GM18873 (cell line): ENCODE measurements at regions not wholly inside any gene's neighbourhood (a gene's known extent, or its start where the extent isn't known, plus 50 kb on each side); places are given as distances from the start of the nearest gene placed in this dataset.
A peak's percentile ranks its signal among the peaks of the same experiment; 100 is the strongest.
"Not testable (repeated sequence)": the region's sequence is repeated elsewhere in the genome, so short reads cannot be mapped to it uniquely, and the experiment has no call there.

ENCODE experiments used
- ATAC-seq: cut with Tn5 transposase; IDR thresholded peaks from one replicate; pipeline ENCODE4 v1.9.1; 2021; ENCODE audit warnings: mild to moderate bottlenecking, moderate library complexity, moderate number of reproducible peaks; ENCODE audit not compliant: unreplicated experiment, low FRiP score

DNA sequence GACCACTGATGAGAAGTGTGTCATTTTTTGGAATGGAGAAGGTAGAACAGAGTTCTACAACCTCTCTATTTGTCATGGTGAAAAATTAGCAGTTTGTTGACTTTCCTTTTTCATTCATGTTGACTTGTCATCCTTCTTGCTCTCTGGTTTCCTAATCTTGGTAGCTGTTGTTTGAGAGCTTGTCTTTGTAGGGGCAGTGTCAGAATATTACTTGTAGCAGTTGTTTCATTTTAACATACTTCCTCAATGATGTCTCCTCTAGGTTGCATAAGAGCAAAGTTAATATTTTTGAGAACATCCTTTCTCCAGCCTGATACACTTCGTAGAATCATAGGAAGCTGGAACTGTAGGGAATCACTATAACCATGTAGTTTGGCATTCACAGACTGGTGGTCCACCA is 368.2 kb upstream of the FANCL start:
- ATAC-seq: no peak

DNA sequence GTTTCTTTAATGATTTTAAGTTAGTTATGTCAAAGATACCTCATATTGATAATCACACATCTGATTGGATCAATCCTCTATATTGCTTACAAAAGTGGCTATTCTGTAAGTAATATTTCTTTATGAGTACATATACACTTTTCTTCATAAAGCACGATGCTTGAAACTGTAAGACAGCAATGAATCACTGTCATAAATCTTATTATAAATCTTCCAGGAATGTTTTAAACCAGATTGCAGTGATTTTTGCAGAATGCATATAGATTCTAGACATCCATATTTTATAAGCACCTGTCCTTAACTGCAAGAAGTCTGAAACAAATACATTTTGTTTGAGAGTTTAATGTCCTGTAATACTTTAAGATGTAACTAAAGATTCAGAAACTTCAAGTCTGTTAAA is 367.0 kb upstream of the FANCL start:
- ATAC-seq: no peak

GRCh38 chr2:58607448-58607847 is 366.3 kb upstream of the FANCL start:
- ATAC-seq: no peak

DNA sequence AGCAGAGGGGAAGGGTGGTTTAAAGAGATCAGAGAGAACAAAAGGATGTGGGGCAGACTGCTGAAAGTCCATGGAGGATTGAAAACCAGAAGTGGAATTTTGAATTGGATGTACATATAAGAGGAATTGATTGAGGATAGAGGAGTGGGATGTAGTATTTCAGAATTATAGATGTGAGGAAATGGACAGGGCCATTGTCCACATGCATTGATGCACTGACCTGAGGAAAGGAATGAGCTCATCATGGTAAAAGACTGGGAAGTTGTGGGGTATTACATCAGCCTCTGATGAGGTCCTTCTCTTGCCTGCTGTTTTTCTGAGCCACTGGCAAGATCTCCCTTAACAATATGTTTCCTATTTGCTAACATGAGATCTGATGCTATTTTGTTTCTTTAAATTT is 365.7 kb upstream of the FANCL start:
- no peak for ATAC-seq

- no peak for ATAC-seq
Measured at GRCh38 chr2:58604096-58604495, 363.0 kb upstream of the FANCL start.

DNA sequence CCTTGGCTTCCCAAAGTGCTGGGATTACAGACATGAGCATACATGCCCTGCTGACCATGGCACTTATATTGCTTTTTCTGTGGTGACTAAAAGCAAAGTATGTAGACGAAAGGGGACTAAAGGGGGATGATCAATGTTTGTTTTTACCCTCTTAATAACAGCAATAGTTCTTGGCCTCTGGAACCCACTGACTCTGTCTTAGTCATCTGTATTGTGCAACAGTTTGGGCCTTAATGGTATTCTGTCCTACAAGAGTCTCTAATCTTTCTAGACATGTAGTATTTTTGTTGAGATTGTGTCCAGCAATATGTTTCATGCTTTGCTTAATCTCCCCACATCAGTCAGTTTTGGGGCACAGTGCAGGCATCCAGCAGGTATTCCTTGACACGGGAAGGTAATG is 359.9 kb upstream of the FANCL start:
- no peak for ATAC-seq

DNA sequence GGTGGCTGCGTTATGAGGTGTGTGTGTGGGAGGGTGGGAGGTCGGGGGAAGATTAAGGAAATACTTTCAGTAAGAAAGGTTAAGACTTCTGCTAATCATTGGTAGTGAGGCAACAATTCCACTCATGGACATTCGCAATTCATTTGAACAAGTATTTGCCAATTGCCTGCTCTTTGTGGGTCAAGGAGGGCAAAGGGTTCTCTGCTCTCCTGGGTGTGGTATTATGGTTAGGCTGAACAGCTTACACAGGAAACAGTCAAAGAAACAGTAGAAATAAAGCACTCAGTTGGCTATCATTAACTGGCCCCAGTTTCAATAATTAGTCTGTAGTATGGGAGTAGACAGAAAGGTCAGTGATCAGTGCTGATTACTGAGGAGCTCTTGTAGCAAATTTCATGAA is 357.0 kb upstream of the FANCL start:
- ATAC-seq: no peak

DNA sequence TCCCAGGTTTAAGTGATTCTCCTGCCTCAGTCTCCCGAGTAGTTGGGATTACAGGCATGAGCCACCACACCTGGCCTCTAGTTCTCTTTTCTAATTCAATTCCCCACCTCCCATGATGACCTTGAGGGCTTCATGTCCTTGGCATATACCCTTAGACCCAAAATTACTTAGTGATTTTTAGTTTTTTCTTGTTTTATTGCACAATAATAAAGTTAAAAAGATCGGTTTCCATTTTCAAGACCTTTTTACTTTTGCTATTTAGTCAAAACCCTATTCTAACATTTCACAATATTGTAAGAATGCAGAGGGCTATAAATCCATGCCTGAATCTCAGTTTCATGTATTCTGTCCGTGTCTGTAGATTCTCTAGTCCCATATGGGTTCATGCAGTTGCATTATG is 354.6 kb upstream of the FANCL start:
- ATAC-seq: no peak

DNA sequence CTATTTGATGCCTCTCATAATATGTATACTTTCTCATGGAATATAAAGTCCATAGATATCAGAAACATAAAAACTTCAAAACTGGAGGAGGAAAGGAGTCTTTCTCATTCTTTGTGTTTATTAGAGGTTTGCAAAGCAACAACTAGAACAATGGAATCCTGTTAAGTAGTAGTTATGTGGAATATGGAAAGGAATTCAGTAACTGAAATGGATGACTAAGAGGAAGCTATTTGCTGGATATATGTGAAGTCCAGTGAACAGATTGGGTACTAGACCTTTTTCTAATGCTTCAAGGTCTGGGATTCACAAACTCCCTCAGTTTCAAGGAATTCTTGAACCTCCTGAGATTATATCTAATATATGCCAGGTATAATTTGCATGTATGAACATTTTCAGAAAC is 353.6 kb upstream of the FANCL start:
- no peak for ATAC-seq

DNA sequence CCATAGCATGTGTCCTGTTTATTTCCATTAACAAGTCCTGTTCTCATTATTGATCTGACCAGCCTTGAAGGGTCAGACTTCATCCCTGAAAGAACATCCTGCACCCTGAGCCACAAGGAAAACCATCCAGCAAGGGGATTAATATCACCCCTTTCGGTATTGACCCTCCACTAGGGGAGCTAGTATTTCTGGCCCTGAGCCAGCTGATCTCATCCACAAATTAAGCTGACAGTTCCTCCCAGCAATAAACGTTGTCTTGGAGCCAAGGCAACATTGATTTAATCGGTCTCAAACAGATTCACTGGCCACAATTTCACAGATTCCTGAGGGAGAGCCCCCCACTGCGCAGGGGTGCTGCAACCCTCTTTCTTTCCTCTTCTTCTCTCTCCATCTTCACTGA is 353.1 kb upstream of the FANCL start:
- no peak for ATAC-seq

DNA sequence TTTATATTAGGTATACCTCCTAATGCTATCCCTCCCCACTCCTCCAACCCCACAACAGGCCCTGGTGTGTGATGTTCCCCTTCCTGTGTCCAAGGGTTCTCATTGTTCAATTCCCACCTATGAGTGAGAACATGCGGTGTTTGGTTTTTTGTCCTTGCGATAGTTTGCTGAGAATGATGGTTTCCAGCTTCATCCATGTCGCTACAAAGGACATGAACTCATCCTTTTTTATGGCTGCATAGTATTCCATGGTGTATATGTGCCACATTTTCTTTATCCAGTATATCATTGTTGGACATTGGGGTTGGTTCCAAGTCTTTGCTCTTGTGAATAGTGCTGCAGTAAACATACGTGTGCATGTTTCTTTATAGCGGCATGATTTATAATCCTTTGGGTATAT is 345.1 kb upstream of the FANCL start:
- ATAC-seq: not testable (repeated sequence)

DNA sequence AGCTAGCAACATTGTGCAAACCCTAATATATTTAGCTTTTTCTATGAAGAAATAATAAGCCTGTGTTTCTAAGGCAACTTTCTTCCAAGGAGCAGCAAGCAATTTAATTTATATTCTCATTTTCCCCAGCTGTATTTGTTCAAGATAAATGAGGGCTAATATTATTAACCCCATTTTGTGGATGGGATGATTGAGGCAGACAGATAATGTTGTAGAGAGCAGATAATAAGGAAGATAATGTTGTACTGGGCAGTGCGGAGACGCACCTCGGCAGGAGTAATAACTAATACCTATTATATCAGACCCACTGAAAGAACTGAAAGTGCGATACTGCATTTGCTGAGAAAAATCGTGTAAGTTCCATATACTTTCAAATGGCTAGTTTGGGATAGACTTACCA is 344.1 kb upstream of the FANCL start:
- no peak for ATAC-seq

DNA sequence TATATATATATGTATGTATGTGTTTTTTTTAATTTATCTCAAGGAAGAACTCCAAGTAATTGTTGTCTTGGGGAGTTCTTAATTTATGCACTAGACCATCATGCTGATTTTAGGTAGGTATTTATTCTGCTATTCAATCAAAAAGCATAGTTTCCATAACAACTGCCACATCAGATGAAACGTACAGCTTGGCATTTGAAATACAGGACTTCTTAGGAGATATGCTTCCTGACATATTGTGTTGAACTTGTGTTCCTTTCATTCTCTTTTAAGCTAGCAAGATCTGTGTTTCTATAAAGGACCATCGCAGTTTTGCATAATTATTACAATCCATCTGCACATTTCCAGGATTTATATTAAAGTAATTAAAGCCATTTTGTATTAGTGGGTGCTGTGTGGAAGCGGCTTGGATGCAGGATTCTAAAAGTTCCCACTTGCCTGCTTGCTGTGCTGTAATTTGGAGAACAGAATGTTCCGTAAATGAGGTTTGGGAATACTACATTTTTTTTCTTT is 343.5 kb upstream of the FANCL start:
- no peak for ATAC-seq

- ATAC-seq: no peak
Measured at GRCh38 chr2:58578276-58578675, 337.2 kb upstream of the FANCL start.

DNA sequence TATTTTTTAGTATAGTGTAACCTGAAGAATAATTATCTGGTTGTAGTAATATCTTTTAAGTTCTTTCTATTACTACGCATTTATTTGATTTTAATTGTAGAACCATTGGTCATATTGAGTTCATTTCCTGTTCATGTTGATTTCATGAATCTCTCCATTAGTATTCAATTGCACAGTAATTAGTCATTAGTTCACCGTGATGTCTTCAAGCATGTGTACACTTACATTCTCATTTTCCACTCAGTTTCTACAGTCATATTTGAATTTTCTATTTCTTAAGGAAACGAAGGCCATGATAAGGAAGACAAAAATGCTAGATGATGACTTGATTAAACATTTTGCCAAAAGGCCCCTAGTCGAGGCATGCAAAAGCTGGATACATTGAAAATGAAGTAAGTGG is 333.7 kb upstream of the FANCL start:
- no peak for ATAC-seq

DNA sequence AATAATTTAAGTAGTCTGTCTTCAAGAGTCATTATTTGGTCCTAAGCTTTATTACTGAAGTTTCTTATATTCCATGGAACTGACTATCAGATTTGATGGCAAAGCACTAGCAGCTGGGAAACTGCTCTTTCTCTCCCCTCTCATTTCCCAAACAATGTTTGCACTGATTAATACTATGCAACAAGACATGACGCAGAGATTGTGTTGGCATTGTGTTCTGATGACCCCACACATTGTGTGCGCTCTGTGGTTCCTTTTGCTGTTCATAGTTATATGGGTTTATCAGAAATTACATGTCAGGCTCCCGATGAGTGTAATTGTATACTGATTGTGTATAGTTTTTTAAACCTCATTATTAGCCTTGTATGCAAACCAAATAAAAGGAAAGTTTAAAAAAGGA is 331.6 kb upstream of the FANCL start:
- no peak for ATAC-seq

DNA sequence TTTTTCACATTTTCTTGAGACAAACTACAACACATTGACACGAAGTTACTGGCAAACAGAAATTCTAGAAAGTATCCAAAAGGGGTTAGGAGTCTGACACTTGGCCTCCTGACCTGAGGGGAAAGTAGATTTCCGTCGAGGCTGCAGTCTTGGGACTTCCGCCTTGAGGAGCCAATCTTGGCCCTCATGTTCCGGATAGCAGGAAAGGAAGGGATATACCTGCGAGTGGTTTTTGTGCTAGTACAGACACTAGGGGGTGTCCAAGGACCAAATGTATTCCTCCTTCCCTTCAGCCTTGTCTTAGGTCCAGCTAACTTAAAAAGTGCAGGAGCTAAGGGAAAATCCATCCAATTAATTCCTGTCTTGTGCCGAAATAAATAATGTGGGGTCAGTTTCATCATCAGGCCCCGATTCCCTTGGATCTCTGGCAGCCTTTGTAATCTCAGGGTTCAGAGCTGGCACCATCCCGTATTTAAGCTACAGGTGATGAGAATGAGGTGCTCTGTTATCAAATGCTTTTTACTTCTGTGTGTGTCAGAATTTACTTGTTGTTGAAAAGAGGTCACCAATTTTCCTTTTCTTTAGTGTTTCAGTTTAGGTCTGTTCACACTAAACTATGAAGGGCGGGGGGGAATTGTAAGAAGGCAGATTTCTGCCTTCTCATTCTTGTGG is 330.2 kb upstream of the FANCL start:
- ATAC-seq: peak; percentile 81

- no peak for ATAC-seq
Measured at GRCh38 chr2:58569475-58570185, 328.5 kb upstream of the FANCL start.

- ATAC-seq: no peak
Measured at GRCh38 chr2:58568901-58569300, 327.8 kb upstream of the FANCL start.

- ATAC-seq: no peak
Measured at GRCh38 chr2:58562276-58562675, 321.2 kb upstream of the FANCL start.

GRCh38 chr2:58560531-58560930 is 319.4 kb upstream of the FANCL start:
- ATAC-seq: no peak

- ATAC-seq: no peak
Measured at GRCh38 chr2:58558881-58559280, 317.8 kb upstream of the FANCL start.
